Endothelial cell (in vitro differentiated cells): ENCODE measurements at regions not wholly inside any gene's neighbourhood (a gene's known extent, or its start where the extent isn't known, plus 50 kb on each side); places are given as distances from the start of the nearest gene placed in this dataset.

Experiments
- DNase-seq: peaks from one replicate; pipeline ENCODE4 v3.0.0; 2021; ENCODE audit warnings: low spot score
- H3K27ac Mint-ChIP-seq: one replicate; pipeline ENCODE4 v1.8.0; 2021; ENCODE audit warnings: mixed read lengths, inconsistent platforms; ENCODE audit not compliant: unreplicated experiment
- H3K27me3 Mint-ChIP-seq: one replicate; pipeline ENCODE4 v1.8.0; 2021; ENCODE audit warnings: mild to moderate bottlenecking, moderate library complexity, mixed read lengths, inconsistent platforms; ENCODE audit not compliant: unreplicated experiment
- H3K36me3 Mint-ChIP-seq: one replicate; pipeline ENCODE4 v1.8.0; 2021; ENCODE audit warnings: mild to moderate bottlenecking, low read depth, mixed read lengths, inconsistent platforms; ENCODE audit not compliant: unreplicated experiment
- H3K4me1 Mint-ChIP-seq: one replicate; pipeline ENCODE4 v1.8.0; 2021; ENCODE audit warnings: mild to moderate bottlenecking, mixed read lengths, inconsistent platforms; ENCODE audit not compliant: unreplicated experiment
- H3K4me3 Mint-ChIP-seq: one replicate; pipeline ENCODE4 v1.8.0; 2021; ENCODE audit warnings: mild to moderate bottlenecking, mixed read lengths, inconsistent platforms; ENCODE audit not compliant: unreplicated experiment
- H3K9me3 Mint-ChIP-seq: one replicate; pipeline ENCODE4 v1.8.0; 2021; ENCODE audit warnings: mixed read lengths, inconsistent platforms; ENCODE audit not compliant: unreplicated experiment
- TF ChIP-seq, protein P1 (sequence below): fragments of 200-600 bp; sonication (generic); IDR thresholded peaks from one replicate; pipeline ENCODE4 v1.5.0; 2021; ENCODE audit warnings: antibody characterized with exemption; ENCODE audit not compliant: unreplicated experiment

DNA sequence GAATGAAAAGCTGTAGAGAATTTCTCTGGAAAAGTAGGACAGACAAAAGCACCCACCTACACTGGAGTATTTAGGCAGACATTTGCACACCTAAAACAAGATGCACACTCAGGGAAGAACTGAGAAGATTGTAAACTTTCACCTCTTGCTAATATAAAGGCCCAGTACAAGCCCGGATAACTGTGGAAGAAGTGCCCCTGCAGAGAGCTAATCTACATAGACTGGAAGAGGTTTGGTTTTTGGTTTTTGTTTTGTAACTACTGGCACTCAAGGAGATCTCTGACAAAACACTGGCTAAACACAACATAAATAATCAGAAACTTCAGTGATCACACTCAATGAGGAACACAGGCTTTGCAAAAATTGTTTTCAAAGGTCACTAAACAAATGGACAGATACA lies 782.2 kb upstream of the SLC8A1 start:
- DNase-seq = no peak
- Mint-ChIP-seq H3K36me3 (no peaks in the 10 kb centered on the region), H3K27me3 (no peaks in the 10 kb centered on the region), H3K9me3 (no peaks in the 10 kb centered on the region), H3K4me1 (no peaks in the 10 kb centered on the region), H3K4me3 (no peak overlapping the region), H3K27ac (no peak overlapping the region)
- TF ChIP-seq, protein P1, sequence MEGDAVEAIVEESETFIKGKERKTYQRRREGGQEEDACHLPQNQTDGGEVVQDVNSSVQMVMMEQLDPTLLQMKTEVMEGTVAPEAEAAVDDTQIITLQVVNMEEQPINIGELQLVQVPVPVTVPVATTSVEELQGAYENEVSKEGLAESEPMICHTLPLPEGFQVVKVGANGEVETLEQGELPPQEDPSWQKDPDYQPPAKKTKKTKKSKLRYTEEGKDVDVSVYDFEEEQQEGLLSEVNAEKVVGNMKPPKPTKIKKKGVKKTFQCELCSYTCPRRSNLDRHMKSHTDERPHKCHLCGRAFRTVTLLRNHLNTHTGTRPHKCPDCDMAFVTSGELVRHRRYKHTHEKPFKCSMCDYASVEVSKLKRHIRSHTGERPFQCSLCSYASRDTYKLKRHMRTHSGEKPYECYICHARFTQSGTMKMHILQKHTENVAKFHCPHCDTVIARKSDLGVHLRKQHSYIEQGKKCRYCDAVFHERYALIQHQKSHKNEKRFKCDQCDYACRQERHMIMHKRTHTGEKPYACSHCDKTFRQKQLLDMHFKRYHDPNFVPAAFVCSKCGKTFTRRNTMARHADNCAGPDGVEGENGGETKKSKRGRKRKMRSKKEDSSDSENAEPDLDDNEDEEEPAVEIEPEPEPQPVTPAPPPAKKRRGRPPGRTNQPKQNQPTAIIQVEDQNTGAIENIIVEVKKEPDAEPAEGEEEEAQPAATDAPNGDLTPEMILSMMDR = no peak

DNA sequence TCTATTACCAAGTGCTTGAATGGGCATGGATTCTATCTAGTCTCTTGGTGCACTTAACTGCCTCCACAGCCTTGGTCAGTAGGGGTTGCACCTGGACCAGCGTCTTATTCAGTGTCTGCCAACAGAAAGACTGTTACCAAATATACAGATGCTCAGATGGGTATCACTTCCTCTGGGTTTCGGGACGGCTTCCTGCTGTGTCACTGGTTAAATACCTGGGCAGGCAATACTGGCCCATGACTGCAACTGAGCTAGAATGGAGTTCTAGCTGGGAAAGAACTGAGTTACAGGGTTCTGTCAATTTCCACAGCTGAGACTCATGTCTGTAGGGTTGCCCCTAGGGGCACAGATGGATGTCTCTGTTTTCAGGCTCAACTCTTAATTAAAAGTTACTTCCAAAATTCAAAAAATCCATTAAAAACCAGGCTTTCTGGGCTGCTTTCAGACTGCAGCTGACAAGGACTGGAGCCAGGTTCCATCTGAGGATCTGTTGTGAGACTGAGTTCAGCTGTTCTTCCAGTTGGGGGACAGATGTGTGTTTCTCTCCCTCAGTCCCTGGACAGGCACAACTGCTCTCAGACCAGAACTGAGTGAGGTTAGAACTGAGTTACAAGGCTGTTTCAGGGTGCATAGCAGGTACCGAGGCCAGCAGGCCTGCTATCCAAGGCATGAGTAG lies 789.6 kb upstream of the SLC8A1 start:
- Mint-ChIP-seq H3K4me1 (no peaks in the 10 kb centered on the region), H3K4me3 (no peak overlapping the region), H3K27me3 (no peaks in the 10 kb centered on the region), H3K27ac (no peak overlapping the region), H3K9me3 (no peaks in the 10 kb centered on the region), H3K36me3 (no peaks in the 10 kb centered on the region)
- no peak for DNase-seq
- TF ChIP-seq, protein P1 = no peak

DNA sequence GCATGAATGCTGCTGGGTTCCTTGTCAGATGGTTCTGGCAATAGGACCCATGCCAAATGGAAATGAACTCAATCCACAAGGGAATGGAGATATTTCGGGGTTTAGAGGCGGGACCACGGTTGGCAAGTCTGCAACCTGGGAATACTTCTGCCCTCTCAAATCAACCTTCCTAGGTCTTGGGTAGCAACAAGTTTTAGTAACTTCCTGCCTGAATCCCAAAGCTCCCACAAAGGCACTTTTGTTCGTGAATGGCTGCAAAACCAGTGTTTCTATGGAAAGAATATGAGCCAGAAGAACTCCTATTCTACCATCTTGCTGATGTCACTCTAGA lies 790.1 kb upstream of the SLC8A1 start:
- H3K4me1 Mint-ChIP-seq = no peaks in the 10 kb centered on the region
- H3K27ac Mint-ChIP-seq = no peak overlapping the region
- H3K9me3 Mint-ChIP-seq = no peaks in the 10 kb centered on the region
- no peak overlapping the region for H3K4me3 Mint-ChIP-seq
- no peak for DNase-seq
- no peaks in the 10 kb centered on the region for H3K36me3 Mint-ChIP-seq
- TF ChIP-seq, protein P1 = no peak
- no peaks in the 10 kb centered on the region for H3K27me3 Mint-ChIP-seq

DNA sequence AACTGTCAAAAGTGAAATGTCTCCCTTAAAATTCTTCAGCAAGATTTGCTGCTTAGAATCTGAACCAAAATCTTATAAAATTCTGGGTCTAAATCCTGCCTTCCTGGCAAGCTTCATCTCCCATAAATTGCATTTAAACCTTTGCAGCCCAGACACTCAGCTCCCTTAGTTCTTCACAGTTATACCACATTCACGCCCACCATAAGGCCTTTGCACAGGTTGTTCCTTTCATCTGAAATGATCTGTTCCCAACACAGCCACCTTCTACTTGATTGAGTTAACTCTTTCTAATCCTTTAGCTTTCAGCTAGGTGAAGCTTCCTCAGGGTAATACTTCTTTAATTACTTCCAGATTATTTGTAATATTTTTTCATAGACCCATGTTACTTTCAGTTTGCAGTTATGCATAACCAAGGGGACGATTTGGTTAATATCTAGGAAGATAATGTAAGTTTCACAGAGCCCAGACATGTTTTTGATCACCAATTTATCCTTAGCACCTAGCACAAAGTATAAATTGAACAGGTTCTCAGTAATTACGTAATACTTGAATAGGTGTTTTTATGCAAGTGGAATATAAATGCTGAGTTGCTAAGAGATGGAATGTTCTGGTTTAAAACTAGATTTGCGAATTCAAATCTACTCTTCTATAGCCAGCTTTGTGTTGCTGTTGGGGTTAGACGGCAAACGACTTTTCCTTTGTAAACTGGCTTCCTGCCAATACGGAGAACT lies 779.7 kb upstream of the PKDCC start:
- no peak overlapping the region for H3K27ac Mint-ChIP-seq
- H3K4me3 Mint-ChIP-seq = no peak overlapping the region
- no peaks in the 10 kb centered on the region for H3K36me3 Mint-ChIP-seq
- no peak for DNase-seq
- no peaks in the 10 kb centered on the region for H3K4me1 Mint-ChIP-seq
- no peaks in the 10 kb centered on the region for H3K9me3 Mint-ChIP-seq
- TF ChIP-seq, protein P1 = no peak
- no peaks in the 10 kb centered on the region for H3K27me3 Mint-ChIP-seq

DNA sequence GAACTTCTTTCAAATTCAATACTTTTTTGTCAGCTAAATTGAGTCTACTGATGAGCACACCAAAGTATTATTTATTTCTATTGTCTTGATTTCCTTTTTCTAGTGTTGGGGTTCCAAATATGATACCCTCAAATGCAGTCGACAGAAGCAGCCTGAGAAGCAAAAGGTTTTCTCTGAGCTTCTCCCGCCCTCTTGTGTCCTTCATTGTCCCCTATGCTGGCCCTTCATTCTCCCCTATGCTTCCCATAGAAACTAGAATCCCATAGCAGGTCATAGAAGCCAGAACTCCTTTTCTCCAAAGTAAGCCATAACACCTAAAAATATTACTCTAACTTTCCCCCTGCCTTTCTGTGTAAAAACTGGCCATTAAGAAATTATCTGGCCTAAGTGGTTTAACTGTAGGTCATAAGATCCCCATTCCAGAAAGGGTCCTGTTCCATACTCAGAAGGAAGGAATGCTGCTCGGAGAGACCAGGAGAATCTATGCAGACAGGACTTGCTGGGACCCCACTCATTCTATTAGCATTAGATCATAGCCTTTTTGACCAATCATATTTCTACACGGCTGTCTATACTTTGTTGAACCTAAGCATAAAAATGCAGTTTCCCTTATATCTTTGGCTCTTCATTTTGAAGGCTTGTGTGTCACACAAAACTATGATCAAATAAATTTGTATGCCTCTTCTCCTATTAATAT lies 764.6 kb upstream of the PKDCC start:
- H3K4me3 Mint-ChIP-seq = no peak overlapping the region
- no peak overlapping the region for H3K27ac Mint-ChIP-seq
- DNase-seq = no peak
- peaks cover 2% of the 10 kb centered on the region for H3K27me3 Mint-ChIP-seq
- no peaks in the 10 kb centered on the region for H3K9me3 Mint-ChIP-seq
- no peaks in the 10 kb centered on the region for H3K36me3 Mint-ChIP-seq
- TF ChIP-seq, protein P1 = no peak
- H3K4me1 Mint-ChIP-seq = no peaks in the 10 kb centered on the region
